Gastroesophageal sphincter (tissue), 3 donors: ENCODE measurements at regions not wholly inside any gene's neighbourhood (a gene's known extent, or its start where the extent isn't known, plus 50 kb on each side); places are given as distances from the start of the nearest gene placed in this dataset.

Experiments used
- CTCF ChIP-seq, 4 experiments: fragments of 200-600 bp in 2 of 4; fragments of 450-650 bp in 2 of 4; sonication (generic) in 1 of 4; IDR thresholded peaks; one replicate each; pipeline ENCODE4 v1.5.1; 2017 to 2019; ENCODE audit warnings: antibody characterized with exemption in 4 of 4, mild to moderate bottlenecking in 2 of 4, moderate library complexity in 2 of 4
- POLR2A ChIP-seq, 2 donors: fragments of 450-650 bp; IDR thresholded peaks; one replicate each; pipeline ENCODE4 v1.6.1; 2017; ENCODE audit warnings: antibody characterized with exemption in 2 of 2, mild to moderate bottlenecking in 2 of 2, moderate library complexity in 1 of 2

- no peak for TF ChIP-seq CTCF (IDR thresholded peaks at IDR 0.05)
- no peak for TF ChIP-seq POLR2A (IDR thresholded peaks at IDR 0.05)
These were observed 306.2 kb upstream of the ELAVL2 start for GRCh38 chr9:24132244-24132643.
